SJSA1 (cell line): ENCODE measurements at regions not wholly inside any gene's neighbourhood (a gene's known extent, or its start where the extent isn't known, plus 50 kb on each side); places are given as distances from the start of the nearest gene placed in this dataset.

Experiments used
- DNase-seq, 2 experiments: peaks; one replicate each; pipeline ENCODE4 v3.0.0-alpha.2; 2015 to 2020; ENCODE audit warnings: low spot score in 2 of 2, low read depth in 1 of 2
- H3K27ac ChIP-seq: fragments of 250-450 bp; sonication (Bioruptor Pico); 2 replicates; pipeline ENCODE4 v1.5.1; 2020; ENCODE audit warnings: mild to moderate bottlenecking, moderate library complexity
- H3K27me3 ChIP-seq: fragments of 250-450 bp; sonication (Bioruptor Pico); replicated peaks from 2 replicates; pipeline ENCODE4 v1.5.1; 2020; ENCODE audit warnings: mild to moderate bottlenecking, moderate library complexity
- H3K36me3 ChIP-seq: fragments of 250-450 bp; sonication (Bioruptor Pico); 2 replicates; pipeline ENCODE4 v1.5.1; 2020; ENCODE audit warnings: mild to moderate bottlenecking
- H3K4me1 ChIP-seq: fragments of 250-450 bp; sonication (Bioruptor Pico); replicated peaks from 2 replicates; pipeline ENCODE4 v1.6.1; 2021; ENCODE audit warnings: mild to moderate bottlenecking
- H3K4me3 ChIP-seq: fragments of 250-450 bp; sonication (Bioruptor Pico); 2 replicates; pipeline ENCODE4 v1.5.1; 2020; ENCODE audit warnings: mild to moderate bottlenecking
- H3K9me3 ChIP-seq: fragments of 250-450 bp; sonication (Bioruptor Pico); replicated peaks from 2 replicates; pipeline ENCODE4 v1.5.1; 2020; ENCODE audit warnings: mild to moderate bottlenecking

GRCh38 chr14:53458368-53458814 is 305.3 kb upstream of the DDHD1 start:
- H3K27ac ChIP-seq: peak overlapping the region; percentile 68
- peak; percentile 52 to 90 for DNase-seq
- H3K27me3 ChIP-seq: no peaks in the 10 kb centered on the region
- no peaks in the 10 kb centered on the region for H3K36me3 ChIP-seq
- no peaks in the 10 kb centered on the region for H3K9me3 ChIP-seq
- H3K4me1 ChIP-seq: peaks cover 26% of the 10 kb centered on the region
- H3K4me3 ChIP-seq: no peak overlapping the region

- peak overlapping the region; percentile 68; the same call in 1 of the 2 replicates for H3K27ac ChIP-seq
- no peak overlapping the region for H3K4me3 ChIP-seq
- H3K9me3 ChIP-seq: no peaks in the 10 kb centered on the region
- H3K36me3 ChIP-seq: no peaks in the 10 kb centered on the region
- no peaks in the 10 kb centered on the region for H3K27me3 ChIP-seq
- no peak for DNase-seq
- H3K4me1 ChIP-seq: peaks cover 26% of the 10 kb centered on the region
These were observed 303.8 kb upstream of the DDHD1 start for GRCh38 chr14:53456931-53457330.

DNA sequence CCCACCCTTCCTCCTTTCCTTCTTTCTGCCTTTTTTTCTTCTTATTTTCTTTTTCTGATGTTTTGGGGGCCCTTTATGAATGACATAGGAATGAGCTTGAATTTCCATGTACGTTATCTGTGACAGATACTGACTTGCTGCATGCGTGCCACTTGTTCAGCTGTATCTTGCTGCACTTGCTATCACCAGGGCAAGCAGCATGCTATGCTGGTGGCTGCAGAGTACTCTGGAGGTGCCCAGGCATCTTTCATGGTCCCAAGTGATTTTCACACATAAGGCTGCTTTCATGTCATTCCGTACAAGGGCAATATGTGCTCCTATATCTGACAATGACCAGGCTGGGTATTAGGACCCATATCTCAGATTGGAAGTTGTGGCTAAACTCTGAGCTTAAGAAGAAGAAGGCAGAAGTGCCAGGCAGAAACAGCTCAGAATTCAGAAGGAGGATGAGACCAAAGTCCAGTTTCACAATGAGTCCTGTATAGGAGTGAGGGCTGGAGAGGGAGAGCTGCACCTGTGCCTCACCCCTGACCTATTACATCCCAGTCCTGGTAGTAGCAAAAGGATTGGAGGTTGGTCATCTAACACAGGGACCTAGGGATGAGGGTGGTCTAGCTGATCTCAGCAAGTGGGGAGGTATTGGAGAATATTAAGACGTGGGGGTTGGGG is 299.0 kb upstream of the DDHD1 start:
- no peak for DNase-seq
- H3K4me3 ChIP-seq: no peak overlapping the region

DNA sequence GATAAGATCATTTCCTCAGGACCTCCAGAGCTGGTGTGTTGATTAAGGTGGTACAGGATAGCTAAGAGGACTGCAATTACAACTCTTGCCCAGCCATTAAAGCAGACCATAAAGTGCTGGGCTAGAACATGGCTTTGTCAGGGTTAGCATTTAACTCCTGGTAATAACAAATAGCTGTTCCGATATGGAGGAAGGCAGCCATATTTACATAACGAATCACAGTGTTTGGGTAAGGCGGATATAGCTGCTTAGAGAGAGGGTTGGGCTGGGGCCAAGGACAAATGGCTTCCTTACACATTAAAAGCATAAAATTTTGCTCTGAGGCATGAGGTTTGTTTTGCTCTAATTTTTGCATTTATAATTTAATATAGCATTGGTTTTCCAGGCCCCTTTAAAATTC is 297.7 kb upstream of the DDHD1 start:
- Histone ChIP-seq H3K4me1 (no peaks in the 10 kb centered on the region), H3K9me3 (no peaks in the 10 kb centered on the region), H3K36me3 (no peaks in the 10 kb centered on the region), H3K27ac (no peak overlapping the region), H3K4me3 (no peak overlapping the region), H3K27me3 (no peaks in the 10 kb centered on the region)
- no peak for DNase-seq

More for the DNA sequence above, 299.0 kb upstream of the DDHD1 start:
- Histone ChIP-seq H3K27ac (no peak overlapping the region), H3K4me1 (peaks cover under 1% of the 10 kb centered on the region; the same call in 1 of the 2 replicates), H3K36me3 (no peaks in the 10 kb centered on the region), H3K9me3 (no peaks in the 10 kb centered on the region), H3K27me3 (no peaks in the 10 kb centered on the region)

GRCh38 chr14:53448682-53449081 is 295.6 kb upstream of the DDHD1 start:
- Histone ChIP-seq H3K27ac (no peak overlapping the region), H3K27me3 (no peaks in the 10 kb centered on the region), H3K4me3 (no peak overlapping the region), H3K4me1 (no peaks in the 10 kb centered on the region), H3K9me3 (no peaks in the 10 kb centered on the region), H3K36me3 (no peaks in the 10 kb centered on the region)
- DNase-seq: no peak

DNA sequence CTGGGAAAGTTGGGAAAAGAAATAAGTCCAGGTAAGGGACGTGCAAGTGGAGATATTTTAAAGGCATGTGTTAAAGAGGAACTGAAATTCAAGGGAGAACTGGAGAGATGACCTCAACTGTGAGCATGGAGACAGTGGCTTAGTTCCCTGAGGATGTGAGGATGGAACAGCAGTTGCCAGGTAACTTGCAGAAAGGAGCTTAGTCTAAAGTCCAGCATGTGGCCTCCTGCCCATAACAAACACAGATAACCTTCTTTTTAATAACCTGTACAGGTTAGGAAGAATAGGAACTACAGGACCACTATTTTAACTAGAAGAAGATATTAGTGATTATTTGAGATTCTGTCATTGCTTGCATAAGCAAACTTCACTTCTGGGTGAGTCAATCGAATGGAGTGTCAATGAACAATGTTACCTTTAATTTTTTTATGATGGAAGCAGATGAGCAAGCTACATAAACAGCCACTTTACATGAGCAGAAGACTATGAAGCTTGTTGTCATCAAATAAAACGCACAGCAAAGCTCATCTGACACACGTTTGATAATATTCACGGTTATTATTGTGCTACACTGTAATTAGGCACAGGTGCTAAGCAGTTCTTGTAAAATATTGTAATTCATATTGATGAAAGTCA is 291.7 kb upstream of the DDHD1 start:
- Histone ChIP-seq H3K27ac (no peak overlapping the region), H3K4me3 (no peak overlapping the region), H3K9me3 (no peaks in the 10 kb centered on the region), H3K27me3 (no peaks in the 10 kb centered on the region), H3K4me1 (no peaks in the 10 kb centered on the region), H3K36me3 (no peaks in the 10 kb centered on the region)
- DNase-seq: no peak

DNA sequence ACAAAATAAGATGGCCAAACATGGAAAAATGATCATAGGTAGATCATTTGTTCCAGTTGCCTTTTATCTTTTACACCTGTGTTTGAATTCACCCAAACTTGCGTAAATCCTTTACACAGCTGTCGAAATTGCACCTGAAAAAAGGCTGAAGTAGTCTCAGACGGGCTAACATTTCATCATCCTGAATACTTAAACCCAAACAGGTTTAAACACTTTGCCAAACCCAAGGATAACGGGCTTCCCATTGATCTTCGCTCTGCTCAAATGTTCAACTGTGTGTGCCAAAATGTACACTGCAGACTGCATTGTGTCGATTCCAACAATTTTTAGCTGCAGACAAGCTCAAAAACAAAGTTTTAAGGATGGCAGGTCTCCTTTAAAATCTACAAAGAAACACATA is 288.7 kb upstream of the DDHD1 start:
- Histone ChIP-seq H3K4me1 (no peaks in the 10 kb centered on the region; the same call in 1 of the 2 replicates), H3K36me3 (no peaks in the 10 kb centered on the region), H3K4me3 (no peak overlapping the region), H3K27me3 (no peaks in the 10 kb centered on the region), H3K27ac (no peak overlapping the region), H3K9me3 (no peaks in the 10 kb centered on the region)
- no peak for DNase-seq

- no peak for DNase-seq
- Histone ChIP-seq H3K4me1 (peaks cover 3% of the 10 kb centered on the region), H3K9me3 (no peaks in the 10 kb centered on the region), H3K27ac (no peak overlapping the region), H3K27me3 (no peaks in the 10 kb centered on the region), H3K4me3 (no peak overlapping the region), H3K36me3 (no peaks in the 10 kb centered on the region)
These were observed 284.7 kb upstream of the DDHD1 start for GRCh38 chr14:53437858-53438257.

DNA sequence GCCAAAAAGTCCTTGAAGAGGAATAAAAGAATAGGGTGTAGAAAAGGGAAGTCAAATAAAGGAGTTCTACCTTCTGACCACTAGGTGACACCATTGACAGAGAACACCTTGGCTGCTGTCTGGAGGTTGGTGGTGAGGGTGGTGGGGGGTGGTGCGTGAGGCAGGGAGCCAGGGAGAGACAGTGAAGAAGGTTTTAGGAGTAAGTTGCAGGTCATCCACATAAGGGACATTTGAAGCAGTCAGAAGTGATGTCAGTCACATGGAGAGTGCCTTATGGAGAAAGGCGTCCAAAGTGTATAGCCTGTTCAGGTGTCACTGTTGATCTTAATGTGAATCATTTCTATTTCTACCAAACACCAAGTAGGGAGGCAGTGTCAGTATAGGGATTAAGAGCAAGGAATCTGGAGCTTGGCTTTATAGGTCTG is 279.3 kb upstream of the DDHD1 start:
- Histone ChIP-seq H3K4me1 (peaks cover 3% of the 10 kb centered on the region; the same call in 1 of the 2 replicates), H3K27me3 (no peaks in the 10 kb centered on the region), H3K36me3 (no peaks in the 10 kb centered on the region), H3K27ac (no peak overlapping the region), H3K4me3 (no peak overlapping the region), H3K9me3 (no peaks in the 10 kb centered on the region)
- peak; percentile 20 to 44 for DNase-seq

GRCh38 chr14:53430870-53431269 is 277.7 kb upstream of the DDHD1 start:
- H3K27ac ChIP-seq: no peak overlapping the region
- H3K27me3 ChIP-seq: no peaks in the 10 kb centered on the region
- no peak for DNase-seq
- no peaks in the 10 kb centered on the region for H3K36me3 ChIP-seq
- no peak overlapping the region for H3K4me3 ChIP-seq
- H3K9me3 ChIP-seq: no peaks in the 10 kb centered on the region
- H3K4me1 ChIP-seq: peaks cover 3% of the 10 kb centered on the region; the same call in 1 of the 2 replicates

GRCh38 chr14:53412819-53413675 is 259.9 kb upstream of the DDHD1 start:
- H3K9me3 ChIP-seq: 0 out of 2 replicates have a peak, but pooled peaks cover under 1% of the 10 kb centered on the region
- H3K36me3 ChIP-seq: no peaks in the 10 kb centered on the region
- peak in 1 of 2 experiments; percentile 10 for DNase-seq
- peaks cover 14% of the 10 kb centered on the region for H3K4me1 ChIP-seq
- no peaks in the 10 kb centered on the region for H3K27me3 ChIP-seq
- no peak overlapping the region for H3K27ac ChIP-seq
- no peak overlapping the region for H3K4me3 ChIP-seq

GRCh38 chr14:53411125-53411524 is 258.0 kb upstream of the DDHD1 start:
- no peak overlapping the region for H3K27ac ChIP-seq
- H3K4me3 ChIP-seq: no peak overlapping the region
- no peaks in the 10 kb centered on the region for H3K36me3 ChIP-seq
- no peaks in the 10 kb centered on the region for H3K27me3 ChIP-seq
- peaks cover 14% of the 10 kb centered on the region for H3K4me1 ChIP-seq
- DNase-seq: no peak
- H3K9me3 ChIP-seq: no peaks in the 10 kb centered on the region

GRCh38 chr14:53409969-53410368 is 256.8 kb upstream of the DDHD1 start:
- Histone ChIP-seq H3K4me1 (peaks cover 14% of the 10 kb centered on the region), H3K9me3 (no peaks in the 10 kb centered on the region), H3K36me3 (no peaks in the 10 kb centered on the region), H3K27ac (peak overlapping the region; percentile 27; the same call in 1 of the 2 replicates), H3K4me3 (no peak overlapping the region), H3K27me3 (no peaks in the 10 kb centered on the region)
- peak in 1 of 2 experiments; percentile 44 for DNase-seq

DNA sequence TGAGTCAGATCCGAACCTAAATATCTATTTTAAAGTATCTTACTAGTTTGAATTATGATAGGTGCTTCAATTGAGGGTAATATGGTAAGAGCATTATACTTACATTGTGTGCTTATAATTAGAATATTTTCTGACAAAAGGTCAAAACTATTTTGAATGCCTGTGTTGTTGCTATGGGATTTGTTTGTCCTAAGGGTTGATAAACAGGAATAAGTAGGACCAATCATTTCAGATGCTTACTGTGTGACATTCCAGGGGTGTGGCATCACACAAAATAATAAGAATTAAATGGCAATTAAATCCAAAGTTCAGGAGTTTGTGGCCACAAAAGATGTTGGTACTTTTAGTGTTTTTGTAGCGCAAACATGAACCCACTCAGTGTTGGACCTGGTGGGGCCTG is 256.2 kb upstream of the DDHD1 start:
- Histone ChIP-seq H3K27ac (no peak overlapping the region; the same call in 1 of the 2 replicates), H3K4me1 (peaks cover 14% of the 10 kb centered on the region), H3K27me3 (no peaks in the 10 kb centered on the region), H3K9me3 (no peaks in the 10 kb centered on the region), H3K36me3 (no peaks in the 10 kb centered on the region), H3K4me3 (no peak overlapping the region)
- DNase-seq: no peak
